GM21576 (cell line): ENCODE measurements at regions not wholly inside any gene's neighbourhood (a gene's known extent, or its start where the extent isn't known, plus 50 kb on each side); places are given as distances from the start of the nearest gene placed in this dataset.
A peak's percentile ranks its signal among the peaks of the same experiment; 100 is the strongest.

ENCODE experiments used
- ATAC-seq: cut with Tn5 transposase; IDR thresholded peaks from one replicate; pipeline ENCODE4 v1.9.1; 2021; ENCODE audit warnings: mild to moderate bottlenecking, moderate library complexity; ENCODE audit not compliant: unreplicated experiment

- no peak for ATAC-seq
Measured at GRCh38 chr7:118076564-118076963, 107.4 kb upstream of the LSM8 start.

GRCh38 chr7:118078015-118078414 is 105.9 kb upstream of the LSM8 start:
- no peak for ATAC-seq

- no peak for ATAC-seq
Measured at GRCh38 chr7:118079369-118079768, 104.6 kb upstream of the LSM8 start.

GRCh38 chr7:118080947-118081346 is 103.0 kb upstream of the LSM8 start:
- ATAC-seq: peak; percentile 94

GRCh38 chr7:118082506-118082905 is 101.5 kb upstream of the LSM8 start:
- no peak for ATAC-seq

- ATAC-seq: no peak
Measured at GRCh38 chr7:118085000-118085399, 99.0 kb upstream of the LSM8 start.

DNA sequence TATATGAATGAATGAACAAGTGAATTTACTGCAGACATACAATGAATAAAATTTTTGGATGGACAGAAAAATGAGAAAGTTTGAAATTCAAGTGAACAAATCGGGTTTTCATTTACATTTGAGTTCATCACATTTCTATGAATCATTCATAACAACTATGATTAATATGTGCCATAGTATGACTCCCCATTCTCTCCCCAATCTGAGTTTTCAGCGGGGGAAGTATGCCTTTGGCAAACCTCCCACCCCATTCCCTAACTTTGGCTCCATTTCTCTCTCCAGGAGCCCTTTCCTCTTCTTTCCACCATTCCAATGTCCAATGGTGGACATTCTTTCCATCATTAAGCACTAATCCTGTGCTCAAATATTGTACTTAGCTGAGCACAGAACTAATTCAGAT is 96.8 kb upstream of the LSM8 start:
- no peak for ATAC-seq

DNA sequence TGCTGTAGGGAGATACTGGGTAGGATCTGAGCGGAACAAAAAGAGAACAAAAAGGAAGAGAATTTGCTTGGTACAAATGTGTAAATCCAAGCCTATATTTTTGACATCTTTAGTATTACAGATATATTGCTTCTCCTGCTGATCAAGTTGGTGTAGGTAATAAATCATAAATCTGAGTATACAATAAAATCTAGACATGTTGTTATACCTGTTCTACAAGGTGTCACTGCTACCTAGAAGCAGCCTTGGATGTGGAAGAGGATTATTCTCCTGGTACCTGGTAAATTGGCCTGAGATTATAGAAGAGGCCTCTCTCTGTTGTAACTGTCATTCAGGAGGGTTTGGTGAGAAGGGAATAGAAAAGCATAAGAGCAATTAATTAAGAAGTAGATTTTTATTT is 89.9 kb upstream of the LSM8 start:
- ATAC-seq: no peak

DNA sequence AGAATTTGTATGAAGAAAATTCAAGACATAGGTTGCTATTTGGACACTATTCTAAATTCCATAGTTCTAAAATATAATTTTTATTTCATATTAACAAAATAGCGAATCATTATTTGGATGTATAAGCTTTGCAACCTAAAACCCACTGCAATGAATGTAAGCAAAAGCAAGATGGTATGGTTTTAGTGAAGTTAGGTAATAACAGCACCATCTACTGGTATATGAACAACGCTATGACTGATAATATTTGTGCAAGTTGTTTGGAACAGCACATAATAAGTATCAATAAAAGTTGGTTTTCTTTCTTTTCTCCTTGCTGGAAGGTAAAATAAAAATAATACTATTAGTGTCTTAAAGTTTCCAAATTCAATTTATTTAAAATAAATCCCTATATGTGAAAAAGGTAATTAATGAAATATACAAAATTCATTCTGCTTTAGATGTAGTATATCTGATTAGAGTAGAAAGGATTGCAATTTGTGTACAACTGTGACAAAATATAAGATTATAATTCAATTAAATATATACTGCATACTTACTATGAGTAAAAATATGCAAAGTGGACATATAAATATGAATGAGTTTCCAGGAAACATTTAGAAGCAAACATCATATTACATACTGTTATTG is 79.0 kb upstream of the LSM8 start:
- no peak for ATAC-seq

- no peak for ATAC-seq
Measured at GRCh38 chr7:118109607-118110006, 74.4 kb upstream of the LSM8 start.

DNA sequence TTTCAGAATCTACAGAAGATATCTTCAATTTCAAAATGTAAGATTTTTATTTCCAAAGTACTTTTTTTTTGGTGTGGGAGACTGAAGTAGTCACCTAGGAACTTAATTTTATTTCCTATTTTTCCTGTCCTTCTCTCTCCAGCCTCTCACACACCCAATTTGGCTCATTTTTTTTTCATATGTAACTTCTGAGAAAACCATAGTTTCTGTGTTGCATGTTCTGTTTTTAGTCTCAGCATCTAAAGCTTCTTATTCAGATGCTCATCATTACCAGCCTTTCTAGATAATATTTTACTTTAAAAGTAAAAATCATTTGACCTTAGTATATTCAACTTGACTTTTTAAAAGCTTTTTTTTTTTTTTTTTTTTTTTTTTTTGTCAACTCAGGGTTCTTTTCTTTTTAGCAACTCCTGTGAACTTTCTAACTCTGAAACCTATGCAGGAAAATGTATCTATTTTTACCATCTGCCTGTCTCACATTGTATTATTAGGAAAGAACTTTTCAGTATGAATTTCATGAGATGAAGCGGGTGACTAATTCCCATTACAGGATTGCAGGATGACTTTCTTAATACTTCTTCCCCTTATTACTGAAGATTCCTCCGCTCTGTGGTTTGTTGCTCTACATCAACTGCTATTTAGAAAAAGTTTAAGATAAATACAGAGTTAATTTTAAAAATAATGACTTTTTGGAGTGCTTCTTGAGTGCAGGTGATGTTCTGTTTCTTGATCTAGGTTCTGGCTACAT is 73.6 kb upstream of the LSM8 start:
- no peak for ATAC-seq

GRCh38 chr7:118111347-118111746 is 72.6 kb upstream of the LSM8 start:
- ATAC-seq: no peak

GRCh38 chr7:118114175-118114574 is 69.8 kb upstream of the LSM8 start:
- ATAC-seq: no peak

- ATAC-seq: peak; percentile 66
Measured at GRCh38 chr7:118129041-118129795, 54.7 kb upstream of the LSM8 start.

GRCh38 chr7:118132764-118133163 is 51.2 kb upstream of the LSM8 start:
- ATAC-seq: no peak
